ENCODE measurements at regions not wholly inside any gene's neighbourhood (a gene's known extent, or its start where the extent isn't known, plus 50 kb on each side); places are given as distances from the start of the nearest gene placed in this dataset.
"Not testable (repeated sequence)": the region's sequence is repeated elsewhere in the genome, so short reads cannot be mapped to it uniquely, and the experiment has no call there.

GRCh38 chr18:66440433-66440832 lies 163.5 kb downstream of the CDH19 start:
- DNase-seq (ENCODE audit: low read depth) = no peak

- DNase-seq (ENCODE audit: low read depth) = no peak
Observed at GRCh38 chr18:66439670-66440069, 164.2 kb downstream of the CDH19 start.

GRCh38 chr18:66438711-66439536 lies 165.0 kb downstream of the CDH19 start:
- DNase-seq (ENCODE audit: low read depth) = no peak

- no peak for DNase-seq (ENCODE audit: low read depth)
Observed at GRCh38 chr18:66432636-66433035, 171.3 kb downstream of the CDH19 start.

DNA sequence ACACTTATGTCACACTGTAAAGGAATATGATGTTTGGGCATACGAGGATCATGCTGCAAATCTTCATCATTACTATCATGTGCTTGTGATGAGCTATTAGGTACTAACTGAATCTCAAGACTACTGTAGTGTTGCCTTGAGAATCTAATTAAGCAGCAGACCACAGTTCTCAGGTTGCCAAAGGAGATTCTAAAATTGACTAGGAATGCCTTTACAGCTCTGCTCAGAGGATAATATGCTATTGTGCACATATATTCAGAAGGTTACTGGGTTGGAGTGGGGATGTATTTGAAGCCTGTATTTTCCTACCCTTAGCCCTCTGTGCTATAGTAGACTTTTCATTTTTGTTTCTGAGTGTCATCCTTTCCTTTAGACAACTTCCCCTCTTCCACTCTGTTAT lies 175.1 kb downstream of the CDH19 start:
- no peak for DNase-seq (ENCODE audit: low read depth)

DNA sequence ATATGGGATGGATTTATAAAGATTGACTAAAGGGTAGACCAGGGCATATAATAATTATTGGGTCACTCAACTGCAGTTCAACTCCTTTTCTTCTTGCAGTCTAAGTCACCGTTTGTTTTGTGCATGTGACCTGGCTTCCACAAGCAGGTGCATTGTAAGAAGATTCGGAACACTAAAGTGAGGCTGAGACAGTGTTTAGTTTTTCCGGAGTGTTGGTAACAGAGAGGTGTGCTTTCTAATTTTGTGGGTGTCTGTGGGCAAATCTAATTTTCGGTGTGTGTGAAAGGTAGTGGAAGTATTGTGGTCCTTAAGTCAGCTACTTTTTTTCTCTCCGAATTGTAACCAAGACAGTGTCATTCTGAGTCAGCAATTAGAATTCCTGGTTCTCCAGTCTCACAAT lies 184.5 kb downstream of the CDH19 start:
- DNase-seq (ENCODE audit: low read depth) = no peak

GRCh38 chr18:66410692-66411091 lies 193.2 kb downstream of the CDH19 start:
- DNase-seq (ENCODE audit: low read depth) = no peak

- no peak for DNase-seq (ENCODE audit: low read depth)
Observed at GRCh38 chr18:66395671-66396218, 208.1 kb downstream of the CDH19 start.

- DNase-seq (ENCODE audit: low read depth) = no peak
Observed at GRCh38 chr18:66393463-66393862, 210.4 kb downstream of the CDH19 start.

DNA sequence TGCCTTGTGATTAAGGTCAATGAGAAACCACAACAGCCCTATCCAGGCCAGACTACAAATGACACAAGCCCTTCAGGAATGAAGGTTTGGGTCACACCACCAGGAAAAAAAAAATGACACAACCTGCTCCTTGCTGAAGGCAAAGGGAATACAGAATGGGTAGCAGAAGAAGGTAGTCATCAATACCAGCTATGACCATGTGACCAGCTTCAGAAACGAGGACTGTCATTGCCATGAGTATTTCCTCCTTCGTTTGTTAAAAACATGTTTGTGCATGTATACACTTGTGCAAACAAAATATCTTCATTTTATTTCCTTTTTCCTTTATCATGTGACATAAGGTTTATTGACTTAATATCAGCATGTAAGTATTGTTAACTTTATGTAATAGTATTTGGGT lies 226.6 kb downstream of the CDH19 start:
- DNase-seq (ENCODE audit: low read depth) = no peak

DNA sequence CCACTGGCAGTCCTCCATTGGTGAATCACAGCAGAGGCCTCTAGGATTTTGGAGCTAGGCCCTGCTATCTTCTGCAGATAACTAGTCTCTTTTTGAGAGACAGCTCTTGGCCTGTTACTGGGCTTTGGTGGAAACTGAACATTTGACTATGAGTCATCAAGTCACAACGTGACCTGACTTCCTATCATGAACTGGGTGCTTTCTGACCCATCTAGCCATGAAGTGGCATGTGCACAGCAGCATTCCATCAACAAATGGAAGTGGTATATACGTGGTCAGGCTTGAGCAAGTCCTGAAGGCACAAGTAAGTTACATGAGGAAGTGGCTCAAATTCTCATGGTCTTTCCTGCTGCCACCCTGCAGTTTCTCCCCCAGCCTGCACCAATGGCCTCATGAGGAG lies 228.5 kb downstream of the CDH19 start:
- not testable (repeated sequence) for DNase-seq (ENCODE audit: low read depth)

DNA sequence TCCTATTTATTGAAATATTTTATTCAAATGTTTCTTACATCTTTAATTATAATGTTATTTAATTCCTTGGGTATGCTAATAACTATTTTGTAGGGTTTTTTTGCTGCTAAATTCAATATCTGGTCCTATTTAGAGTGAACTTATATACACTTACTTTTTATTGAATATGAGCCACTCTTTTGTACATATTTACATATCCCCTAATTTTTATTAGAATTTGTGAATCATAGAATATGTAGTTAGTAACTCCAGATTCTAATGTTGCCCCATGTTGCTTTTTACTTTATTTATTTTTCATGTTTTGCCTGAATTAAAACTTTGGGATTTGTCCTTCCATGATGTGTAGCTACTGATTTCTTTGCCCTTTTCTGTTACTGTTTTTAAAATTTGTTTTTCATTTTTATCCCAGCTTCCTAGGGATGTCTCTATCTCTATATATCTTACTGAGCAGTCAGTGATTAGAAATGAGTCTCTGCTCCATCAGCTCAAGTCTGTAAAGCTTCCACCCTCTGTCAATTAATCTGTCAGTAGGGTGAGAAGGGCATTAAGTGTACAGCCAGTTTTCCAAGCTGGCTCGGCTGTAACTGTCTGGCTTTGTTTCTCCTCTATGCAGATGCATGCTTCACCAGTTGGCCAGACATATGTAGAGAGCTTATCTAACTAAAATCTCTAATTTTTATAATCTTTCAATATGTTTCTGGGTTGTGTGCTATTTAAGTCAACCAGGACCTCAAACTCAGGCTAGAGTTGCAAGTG lies 256.9 kb downstream of the CDH19 start:
- no peak for DNase-seq (ENCODE audit: low read depth)

DNA sequence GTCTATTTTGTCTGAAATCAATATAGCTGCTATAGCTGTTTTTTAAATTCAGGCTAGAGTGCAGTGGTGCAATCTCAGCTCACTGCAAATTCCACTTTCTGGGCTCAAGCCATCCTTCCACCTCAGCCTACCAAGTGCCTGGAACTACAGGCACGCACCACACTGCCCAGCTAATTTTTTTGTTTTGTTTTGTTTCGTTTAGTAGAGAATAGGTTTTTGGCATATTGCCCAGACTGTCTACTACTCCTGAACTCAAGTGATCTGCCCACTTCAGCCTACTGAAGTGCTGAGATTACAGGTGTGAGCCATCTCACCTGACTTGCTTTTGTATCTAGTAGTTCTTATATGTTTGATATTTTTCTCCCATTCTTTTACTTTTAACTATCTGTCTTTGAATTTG lies 259.7 kb downstream of the CDH19 start:
- DNase-seq (ENCODE audit: low read depth) = no peak

DNA sequence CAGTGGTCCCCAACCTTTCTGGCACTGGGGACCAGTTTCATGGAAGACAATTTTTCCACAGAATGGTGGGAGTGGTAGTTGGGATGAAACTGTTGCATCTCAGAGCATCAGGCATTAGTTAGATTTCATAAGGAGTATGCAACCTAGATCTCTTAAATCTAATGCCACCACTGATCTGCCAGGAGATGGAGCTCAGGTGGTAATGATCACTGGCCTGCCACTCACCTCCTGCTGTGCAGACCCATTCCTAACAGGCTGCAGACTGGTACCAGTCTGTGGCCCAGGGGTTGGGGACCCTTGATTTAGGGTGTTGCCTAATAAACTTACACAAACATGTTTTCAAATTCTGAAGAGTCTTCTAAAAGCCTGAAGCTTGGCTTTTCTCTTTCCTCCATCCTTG lies 261.3 kb downstream of the CDH19 start:
- DNase-seq (ENCODE audit: low read depth) = no peak

DNA sequence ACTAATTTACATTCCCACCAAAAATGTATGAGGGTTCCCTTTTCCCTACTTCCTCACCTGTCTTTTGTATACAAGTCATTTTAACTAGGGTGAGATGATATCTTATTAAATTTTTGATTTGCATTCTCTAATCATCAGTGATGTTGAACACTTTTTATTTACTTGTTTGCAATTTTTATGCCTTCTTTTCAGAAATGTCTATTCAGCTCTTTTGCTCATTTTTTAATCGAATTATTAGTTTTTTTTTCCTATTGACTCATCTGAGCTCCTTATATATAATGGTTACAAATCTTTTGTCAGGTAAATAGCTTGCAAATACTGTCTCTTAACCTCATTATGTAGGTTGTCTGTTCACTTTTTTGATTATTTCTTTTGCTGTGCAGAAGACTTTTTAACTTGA lies 269.4 kb downstream of the CDH19 start:
- no peak for DNase-seq (ENCODE audit: low read depth)

DNA sequence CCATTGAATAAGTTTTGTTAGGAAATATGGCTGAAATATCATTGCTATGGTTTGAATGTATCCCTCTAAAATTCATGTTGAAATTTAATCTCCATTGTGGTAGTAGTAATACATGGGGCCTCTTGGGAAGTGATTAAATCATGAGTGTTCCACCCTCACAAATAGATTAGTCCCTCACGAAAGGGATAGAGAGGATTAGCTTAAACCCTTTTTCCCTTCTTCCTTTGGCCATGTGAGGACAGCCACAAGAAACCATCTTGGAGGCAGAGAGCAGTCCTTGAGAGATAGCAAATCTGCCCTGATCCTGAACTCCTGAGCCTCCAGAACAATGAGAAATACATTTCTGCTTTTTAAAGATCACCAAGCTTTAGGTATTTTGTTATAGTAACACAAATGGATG lies 274.2 kb downstream of the CDH19 start:
- DNase-seq (ENCODE audit: low read depth) = no peak

GRCh38 chr18:66328296-66328878 lies 275.5 kb downstream of the CDH19 start:
- DNase-seq (ENCODE audit: low read depth) = no peak

DNA sequence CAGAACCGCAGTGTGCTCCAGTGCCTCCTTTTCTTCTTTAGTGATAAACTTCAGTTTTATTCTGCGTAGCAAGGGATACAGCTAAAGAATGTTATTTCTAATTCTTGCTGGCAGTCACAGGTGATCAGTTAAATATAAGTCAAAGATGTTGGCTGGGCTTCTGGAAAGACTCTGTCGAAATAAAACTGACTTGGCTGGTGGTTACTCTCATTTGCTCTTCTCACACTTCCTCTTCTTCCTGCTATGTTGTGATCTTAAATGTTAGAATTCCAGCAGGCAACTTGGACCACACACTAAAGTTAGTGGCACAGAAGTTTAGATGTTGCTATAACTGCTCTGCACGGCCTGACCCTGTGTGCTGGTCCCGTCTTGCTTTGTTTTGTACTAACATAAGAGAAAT lies 278.6 kb downstream of the CDH19 start:
- no peak for DNase-seq (ENCODE audit: low read depth)

- no peak for DNase-seq (ENCODE audit: low read depth)
Observed at GRCh38 chr18:66324616-66325015, 279.3 kb downstream of the CDH19 start.

DNA sequence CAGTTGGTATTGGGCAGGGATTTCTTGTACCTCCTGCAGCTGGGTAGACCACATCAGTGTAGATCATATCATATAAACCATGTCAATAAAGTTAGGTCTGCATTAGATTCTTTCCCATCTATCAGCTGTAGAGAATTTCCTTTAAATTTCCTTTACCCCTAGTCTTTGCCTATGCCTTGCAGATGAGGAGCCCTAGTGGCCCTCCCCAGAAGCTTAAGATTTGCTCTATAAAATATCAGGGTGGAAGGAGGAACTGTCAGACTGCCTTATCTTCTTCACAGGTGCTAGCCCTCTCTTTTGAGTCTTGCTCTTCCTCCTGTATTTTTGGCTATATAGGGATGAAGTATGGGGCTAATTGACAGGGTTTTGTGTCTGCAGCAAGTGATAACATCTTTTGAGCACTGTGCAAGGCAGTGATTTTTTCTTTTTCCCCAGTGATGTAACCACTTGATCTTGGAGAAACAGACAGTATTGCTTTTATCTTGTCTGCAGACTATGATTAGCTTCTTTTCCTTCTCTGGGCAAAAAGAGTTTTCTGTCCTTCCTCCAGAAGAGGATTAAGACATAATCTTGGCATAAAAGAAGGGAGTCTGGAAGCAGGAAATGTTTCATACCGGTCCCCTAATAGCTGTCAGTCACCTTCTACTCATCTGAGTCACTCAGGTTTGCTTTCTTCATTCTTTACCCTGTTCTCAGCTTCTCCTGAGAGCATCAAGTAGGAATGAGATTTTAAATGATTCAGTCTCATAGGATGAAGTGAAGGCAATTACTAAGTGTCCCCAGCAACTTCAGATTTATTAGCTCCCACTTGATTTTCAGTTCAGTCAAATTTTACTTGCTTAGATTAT lies 286.4 kb downstream of the CDH19 start:
- peak; percentile 1 for DNase-seq (ENCODE audit: low read depth)

GRCh38 chr18:66316701-66317100 lies 287.2 kb downstream of the CDH19 start:
- peak; percentile 19 for DNase-seq (ENCODE audit: low read depth)

- DNase-seq (ENCODE audit: low read depth) = no peak
Observed at GRCh38 chr18:66300141-66300540, 303.7 kb downstream of the CDH19 start.
